IMR-90 (cell line): ENCODE measurements at regions not wholly inside any gene's neighbourhood (a gene's known extent, or its start where the extent isn't known, plus 50 kb on each side); places are given as distances from the start of the nearest gene placed in this dataset.

ENCODE experiments used
- ATAC-seq: fragments of 200-7000 bp; cut with Tn5 transposase; 2 replicates; pipeline ENCODE4 v1.9.1; 2020; ENCODE audit warnings: low read depth, mild to moderate bottlenecking, moderate library complexity
- BruUV-seq: library from RNA; stranded (reverse); fragments of 400-500 nt; replicated peaks from 2 replicates; lab custom pipeline; 2021; lab: Mats Ljungman, UMichigan
- CTCF ChIA-PET: fragments of 300-600 bp; formaldehyde crosslinking; extraction: SDS; loops from one replicate; lab custom pipeline; 2021; ENCODE audit warnings: antibody characterized with exemption; lab: Yijun Ruan, JAX
- POLR2A ChIA-PET: fragments of 300-600 bp; sonication (Branson Sonifier 250); formaldehyde crosslinking; loops from one replicate; lab custom pipeline; 2022; ENCODE audit warnings: antibody characterized with exemption; ENCODE audit not compliant: unreplicated experiment; lab: Charles Lee
- DNase-seq: peaks from one replicate; pipeline ENCODE4 v3.0.0; 2013
- H2AFZ ChIP-seq: replicated peaks from 2 replicates; pipeline ENCODE3; 2013; ENCODE audit warnings: low read length, mild to moderate bottlenecking; ENCODE audit not compliant: poor library complexity
- H2AK5ac ChIP-seq: 2 replicates; pipeline ENCODE4 v1.6.1; 2013; ENCODE audit warnings: low read depth, low read length, inconsistent platforms
- H2AK9ac ChIP-seq: replicated peaks from 2 replicates; pipeline ENCODE3; 2013; ENCODE audit warnings: mild to moderate bottlenecking, low read depth, low read length, moderate library complexity; ENCODE audit not compliant: poor library complexity
- H2BK120ac ChIP-seq: 2 replicates; pipeline ENCODE4 v1.6.1; 2013; ENCODE audit warnings: low read depth, low read length, inconsistent platforms
- H2BK15ac ChIP-seq: 3 replicates; pipeline ENCODE4 v1.6.1; 2013; ENCODE audit warnings: low read depth, low read length, inconsistent platforms
- H2BK20ac ChIP-seq: 2 replicates; pipeline ENCODE4 v1.6.1; 2013; ENCODE audit warnings: low read depth, mild to moderate bottlenecking, inconsistent platforms, low read length, moderate library complexity
- H2BK5ac ChIP-seq: 2 replicates; pipeline ENCODE4 v1.6.1; 2013; ENCODE audit warnings: mild to moderate bottlenecking, low read depth, low read length, inconsistent platforms; ENCODE audit not compliant: poor library complexity, severe bottlenecking
- H3K14ac ChIP-seq: replicated peaks from 2 replicates; pipeline ENCODE4 v1.6.1; 2013; ENCODE audit warnings: low read depth, low read length, inconsistent platforms
- H3K18ac ChIP-seq: 2 replicates; pipeline ENCODE4 v1.6.1; 2013; ENCODE audit warnings: low read depth, low read length, control low read depth
- H3K23ac ChIP-seq: 2 replicates; pipeline ENCODE4 v1.6.1; 2013; ENCODE audit warnings: low read depth, low read length, inconsistent platforms
- H3K27ac ChIP-seq: 2 replicates; pipeline ENCODE4 v1.5.1; 2013; ENCODE audit warnings: mild to moderate bottlenecking, control low read depth, low read length; ENCODE audit not compliant: insufficient read depth
- H3K27me3 ChIP-seq: 2 replicates; pipeline ENCODE4 v1.6.1; 2013; ENCODE audit warnings: low read length; ENCODE audit not compliant: control insufficient read depth, insufficient read depth
- H3K36me3 ChIP-seq: 2 replicates; pipeline ENCODE4 v1.6.1; 2013; ENCODE audit warnings: low read length, mixed read lengths; ENCODE audit not compliant: control insufficient read depth, insufficient read depth
- H3K4ac ChIP-seq: 2 replicates; pipeline ENCODE4 v1.6.1; 2013; ENCODE audit warnings: low read depth, low read length, inconsistent platforms
- H3K4me1 ChIP-seq: 2 replicates; pipeline ENCODE4 v1.6.1; 2013; ENCODE audit warnings: low read length, mixed read lengths; ENCODE audit not compliant: control insufficient read depth, insufficient read depth
- H3K4me2 ChIP-seq: 2 replicates; pipeline ENCODE4 v1.6.1; 2013; ENCODE audit warnings: low read depth, mild to moderate bottlenecking, control low read depth, low read length, moderate library complexity
- H3K4me3 ChIP-seq: 2 replicates; pipeline ENCODE4 v1.5.1; 2013; ENCODE audit warnings: low read depth, mild to moderate bottlenecking, control low read depth, low read length, moderate library complexity; ENCODE audit not compliant: insufficient read depth
- H3K56ac ChIP-seq: 2 replicates; pipeline ENCODE4 v1.6.1; 2013; ENCODE audit warnings: low read length, inconsistent platforms; ENCODE audit not compliant: insufficient read depth; ENCODE audit errors: extremely low read depth
- H3K79me1 ChIP-seq, 2 experiments: 2 replicates each; pipeline ENCODE4 v1.6.1; 2013; ENCODE audit warnings: low read length in 2 of 2, inconsistent platforms in 1 of 2, low read depth in 1 of 2
- H3K9ac ChIP-seq: 2 replicates; pipeline ENCODE4 v1.6.1; 2013; ENCODE audit warnings: low read depth, low read length, control low read depth
- H3K9me1 ChIP-seq: 2 replicates; pipeline ENCODE4 v1.6.1; 2013; ENCODE audit warnings: low read length, inconsistent platforms; ENCODE audit not compliant: insufficient read depth
- H3K9me3 ChIP-seq: 2 replicates; pipeline ENCODE4 v1.6.1; 2013; ENCODE audit warnings: low read length; ENCODE audit not compliant: control insufficient read depth, insufficient read depth
- H4K20me1 ChIP-seq: 2 replicates; pipeline ENCODE4 v1.6.1; 2013; ENCODE audit warnings: low read length, inconsistent platforms; ENCODE audit not compliant: insufficient read depth
- H4K5ac ChIP-seq: 2 replicates; pipeline ENCODE4 v1.6.1; 2013; ENCODE audit warnings: mild to moderate bottlenecking, low read depth, low read length, control low read depth
- H4K8ac ChIP-seq, 2 experiments: 2 replicates each; pipeline ENCODE4 v1.6.1; 2013; ENCODE audit warnings: low read depth in 2 of 2, low read length in 2 of 2, control low read depth in 1 of 2, inconsistent platforms in 1 of 2
- H4K91ac ChIP-seq: 2 replicates; pipeline ENCODE4 v1.6.1; 2013; ENCODE audit warnings: low read depth, low read length, inconsistent platforms; ENCODE audit not compliant: insufficient read depth
- CEBPB ChIP-seq: IDR thresholded peaks from 2 replicates; pipeline ENCODE4 v1.6.1; 2012; ENCODE audit warnings: low read depth, low read length, improper control_type of control experiment
- NFE2L2 ChIP-seq: fragments of 150-350 bp; IDR thresholded peaks from 2 replicates; pipeline ENCODE4 v1.6.1; 2016; ENCODE audit warnings: low read depth, mild to moderate bottlenecking, low read length
- WGBS, 2 experiments: methylation state at CpG; one replicate each; pipeline versions ENCODE4 v1.1.5 to v1.1.7; 2013; ENCODE audit warnings: missing lambda C conversion rate in 2 of 2; ENCODE audit not compliant: insufficient read length in 1 of 2; ENCODE audit errors: extremely low coverage in 2 of 2; 5-methylcytosine and 5-hydroxymethylcytosine counted together
- dilution Hi-C: fragments of 300-500 bp; cut with HindIII; formaldehyde crosslinking; loops from one replicate; pipeline ENCODE4 v1.14.3; 2018; ENCODE audit warnings: low sequenced_read_pairs; ENCODE audit not compliant: unreplicated experiment
- in situ Hi-C: fragments of 300-500 bp; cut with MboI; formaldehyde crosslinking; loops from 3 replicates; pipeline ENCODE4 v1.14.3; 2019; ENCODE audit warnings: low sequenced_read_pairs, inconsistent platforms, mixed read lengths
- intact Hi-C: fragments of 100-400 bp; cut with micrococcal nuclease; formaldehyde crosslinking; loops from 2 replicates; pipeline ENCODE4 v1.10.0; 2022

- Histone ChIP-seq H3K79me1 (no peaks in the 10 kb centered on the region), H3K4ac (no peak overlapping the region), H2BK20ac (no peak overlapping the region), H2BK5ac (no peak overlapping the region), H2BK120ac (no peak overlapping the region), H3K27me3 (no peaks in the 10 kb centered on the region), H3K18ac (no peak overlapping the region), H2BK15ac (no peak overlapping the region), H3K36me3 (no peaks in the 10 kb centered on the region), H3K9me3 (no peaks in the 10 kb centered on the region), H2AK9ac (no peak overlapping the region), H4K91ac (no peak overlapping the region), H3K23ac (no peak overlapping the region), H3K14ac (no peak overlapping the region), H2AK5ac (no peak overlapping the region), H2AFZ (no peak overlapping the region), H3K4me3 (no peak overlapping the region), H3K56ac (no peak overlapping the region), H4K20me1 (no peaks in the 10 kb centered on the region), H3K27ac (no peak overlapping the region), H3K4me1 (no peaks in the 10 kb centered on the region), H4K8ac (no peak overlapping the region), H3K9me1 (no peaks in the 10 kb centered on the region), H3K9ac (no peak overlapping the region), H4K5ac (no peak overlapping the region), H3K4me2 (no peak overlapping the region)
- in situ Hi-C loops = no loop called here
- intact Hi-C loops = no loop called here
- dilution Hi-C loops = no loop called here
- POLR2A ChIA-PET = no interaction called here
- no TSS peak for BruUV-seq
- no peak for ATAC-seq
- no CpG with 5 or more reads among the region's 1 CpG for WGBS, 2 experiments
- no peak for DNase-seq
- CTCF ChIA-PET = no interaction called here
- TF ChIP-seq CEBPB (no peak), NFE2L2 (no peak)
Measured at GRCh38 chr4:126860308-126860707, 772.4 kb upstream of the INTU start.
